GM20000 (cell line): ENCODE measurements at regions not wholly inside any gene's neighbourhood (a gene's known extent, or its start where the extent isn't known, plus 50 kb on each side); places are given as distances from the start of the nearest gene placed in this dataset.
"Not testable (repeated sequence)": the region's sequence is repeated elsewhere in the genome, so short reads cannot be mapped to it uniquely, and the experiment has no call there.

Experiments
- DNase-seq: peaks from one replicate; pipeline ENCODE4 v3.0.0; 2012; ENCODE audit warnings: low spot score
- TF ChIP-seq, protein P1 (sequence below): IDR thresholded peaks from 2 replicates; pipeline ENCODE4 v1.5.1; 2012; ENCODE audit warnings: mild to moderate bottlenecking, control low read depth; ENCODE audit errors: extremely low read depth, missing control alignments

DNA sequence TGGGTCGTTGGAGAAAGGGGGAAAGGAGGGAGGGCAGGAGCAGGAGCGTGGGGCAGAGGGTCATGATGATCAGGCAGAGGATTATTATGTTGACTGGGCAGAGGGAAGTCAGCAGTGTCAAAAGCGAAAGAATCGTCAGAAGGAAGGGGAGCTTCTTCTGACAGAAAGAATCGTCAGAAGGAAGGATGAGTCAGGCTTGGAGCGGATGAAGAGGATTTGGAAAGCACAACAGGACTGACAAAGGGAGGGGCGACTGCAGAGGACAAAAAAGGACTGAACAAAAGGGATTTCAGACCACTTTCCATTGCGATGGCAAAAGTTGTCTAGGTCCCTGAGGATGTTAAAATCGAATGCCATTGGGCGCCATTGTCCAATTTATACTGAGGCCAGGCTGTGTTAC lies 1053.5 kb downstream of the SI start:
- no peak for DNase-seq
- TF ChIP-seq, protein P1, sequence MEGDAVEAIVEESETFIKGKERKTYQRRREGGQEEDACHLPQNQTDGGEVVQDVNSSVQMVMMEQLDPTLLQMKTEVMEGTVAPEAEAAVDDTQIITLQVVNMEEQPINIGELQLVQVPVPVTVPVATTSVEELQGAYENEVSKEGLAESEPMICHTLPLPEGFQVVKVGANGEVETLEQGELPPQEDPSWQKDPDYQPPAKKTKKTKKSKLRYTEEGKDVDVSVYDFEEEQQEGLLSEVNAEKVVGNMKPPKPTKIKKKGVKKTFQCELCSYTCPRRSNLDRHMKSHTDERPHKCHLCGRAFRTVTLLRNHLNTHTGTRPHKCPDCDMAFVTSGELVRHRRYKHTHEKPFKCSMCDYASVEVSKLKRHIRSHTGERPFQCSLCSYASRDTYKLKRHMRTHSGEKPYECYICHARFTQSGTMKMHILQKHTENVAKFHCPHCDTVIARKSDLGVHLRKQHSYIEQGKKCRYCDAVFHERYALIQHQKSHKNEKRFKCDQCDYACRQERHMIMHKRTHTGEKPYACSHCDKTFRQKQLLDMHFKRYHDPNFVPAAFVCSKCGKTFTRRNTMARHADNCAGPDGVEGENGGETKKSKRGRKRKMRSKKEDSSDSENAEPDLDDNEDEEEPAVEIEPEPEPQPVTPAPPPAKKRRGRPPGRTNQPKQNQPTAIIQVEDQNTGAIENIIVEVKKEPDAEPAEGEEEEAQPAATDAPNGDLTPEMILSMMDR: no peak

DNA sequence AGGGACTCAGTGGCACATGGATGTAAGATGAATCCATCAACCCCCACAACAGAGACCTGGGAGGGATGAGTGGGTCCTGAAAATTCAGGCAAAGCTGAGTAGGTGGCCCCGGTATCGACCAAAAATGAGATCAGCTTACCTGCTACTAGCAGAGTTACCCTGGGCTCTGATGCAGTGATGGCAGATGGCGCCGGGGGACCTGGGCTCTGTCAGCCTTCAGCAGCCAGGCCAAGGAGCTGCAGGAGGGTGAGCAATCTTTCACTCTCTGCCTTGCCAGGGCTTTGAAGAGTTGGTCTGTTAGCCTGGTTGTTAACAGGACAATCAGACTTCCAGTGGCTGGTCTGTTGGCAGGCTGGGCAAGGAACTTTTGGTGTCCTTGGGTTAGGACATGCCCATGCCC lies 1054.8 kb downstream of the SI start:
- TF ChIP-seq, protein P1: no peak

DNA sequence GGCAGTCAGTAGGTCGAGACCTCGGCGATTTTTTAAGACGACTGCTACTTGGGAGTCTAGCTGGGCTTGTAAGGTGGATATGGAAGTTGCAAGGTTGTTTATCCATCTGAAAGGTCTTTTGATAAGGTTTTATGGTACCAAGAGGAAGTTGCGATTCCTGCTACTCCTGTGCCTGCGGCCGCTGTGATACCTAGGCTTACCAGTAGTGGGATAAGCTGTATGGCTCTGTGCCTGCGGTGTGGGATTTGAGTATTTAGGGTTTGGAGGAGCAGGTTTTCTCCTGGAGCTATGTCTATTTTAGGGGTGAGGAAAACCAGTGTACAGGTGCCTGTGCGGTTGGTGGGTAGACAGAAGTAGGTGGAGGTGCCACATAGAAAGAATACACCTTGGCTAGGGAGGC lies 1059.8 kb downstream of the SI start:
- TF ChIP-seq, protein P1: no peak
- no peak for DNase-seq

More for the DNA sequence above, 1054.8 kb downstream of the SI start:
- DNase-seq: no peak

DNA sequence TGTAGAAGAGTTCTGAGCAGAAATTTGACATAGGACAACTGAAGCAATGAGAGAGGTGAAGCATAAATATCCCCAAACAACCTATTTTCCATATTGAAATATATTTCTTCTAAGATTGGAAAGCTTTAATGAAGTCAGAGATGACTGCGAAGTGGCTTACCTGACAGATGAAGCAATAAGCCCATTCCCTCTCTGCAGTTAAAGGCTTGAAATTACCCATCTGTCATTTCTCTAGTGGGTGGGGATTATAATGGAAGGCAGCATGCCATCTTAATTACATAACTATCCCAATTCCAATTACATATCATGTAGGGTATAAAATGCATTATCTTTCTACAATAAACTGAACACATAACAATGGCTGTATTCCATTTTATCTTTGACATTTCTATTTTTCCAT lies 1070.5 kb downstream of the SI start:
- DNase-seq: no peak
- TF ChIP-seq, protein P1: no peak

DNA sequence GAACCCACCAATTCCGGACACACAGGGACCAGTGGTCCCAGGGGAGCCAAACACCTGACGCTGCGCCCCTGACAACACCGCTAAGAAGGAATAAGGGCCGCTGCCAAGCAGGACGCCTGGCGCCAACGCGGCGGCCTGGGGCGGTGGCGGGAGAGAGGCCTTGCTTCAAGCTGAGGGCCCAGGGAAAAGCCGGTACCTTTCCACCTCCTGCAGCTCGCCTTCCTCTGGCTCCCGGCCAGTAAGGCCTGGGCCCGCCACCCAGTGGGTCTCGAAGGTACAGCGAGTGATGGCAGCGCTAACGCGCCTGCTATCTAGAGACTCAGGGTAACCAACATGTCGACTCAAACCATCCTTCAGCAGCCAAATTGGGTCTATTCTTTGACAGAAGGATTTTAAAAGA lies 1074.1 kb downstream of the SI start:
- no peak for DNase-seq
- TF ChIP-seq, protein P1: no peak

DNA sequence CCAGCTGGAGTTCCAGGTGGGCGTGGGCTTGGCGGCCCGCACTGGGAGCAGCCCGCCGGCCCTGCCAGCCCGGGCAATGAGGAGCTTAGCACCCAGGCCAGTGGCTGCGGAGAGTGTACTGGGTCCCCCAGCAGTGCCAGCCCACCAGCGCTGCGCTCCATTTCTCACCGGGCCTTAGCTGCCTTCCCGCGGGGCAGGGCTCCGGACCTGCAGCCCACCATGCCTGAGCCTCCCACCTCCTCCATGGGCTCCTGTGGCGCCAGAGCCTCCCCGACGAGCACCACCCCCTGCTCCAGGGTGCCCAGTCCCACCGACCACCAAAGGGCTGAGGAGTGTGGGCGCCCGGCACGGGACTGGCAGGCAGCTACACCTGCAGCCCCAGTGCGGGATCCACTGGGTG lies 1075.3 kb downstream of the SI start:
- DNase-seq: not testable (repeated sequence)

DNA sequence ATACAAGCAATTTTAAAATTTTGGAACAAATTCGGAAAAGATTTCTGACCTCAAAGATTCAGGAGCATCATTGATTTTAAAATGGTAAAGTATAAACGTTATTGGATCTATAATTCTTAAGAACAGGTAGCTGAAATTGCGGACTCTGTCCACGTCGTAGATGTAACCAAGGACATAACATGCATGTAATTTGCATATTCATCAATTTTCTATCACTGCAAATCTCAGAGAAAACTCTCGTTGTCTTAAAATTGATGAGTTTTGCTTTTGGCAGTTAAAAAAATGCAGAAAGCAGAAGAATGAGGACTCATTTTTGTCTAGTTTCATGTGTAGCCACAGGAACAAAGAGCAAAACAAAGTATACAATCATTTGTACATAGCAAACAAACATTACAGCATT lies 1094.4 kb downstream of the SI start:
- TF ChIP-seq, protein P1: no peak
- no peak for DNase-seq

DNA sequence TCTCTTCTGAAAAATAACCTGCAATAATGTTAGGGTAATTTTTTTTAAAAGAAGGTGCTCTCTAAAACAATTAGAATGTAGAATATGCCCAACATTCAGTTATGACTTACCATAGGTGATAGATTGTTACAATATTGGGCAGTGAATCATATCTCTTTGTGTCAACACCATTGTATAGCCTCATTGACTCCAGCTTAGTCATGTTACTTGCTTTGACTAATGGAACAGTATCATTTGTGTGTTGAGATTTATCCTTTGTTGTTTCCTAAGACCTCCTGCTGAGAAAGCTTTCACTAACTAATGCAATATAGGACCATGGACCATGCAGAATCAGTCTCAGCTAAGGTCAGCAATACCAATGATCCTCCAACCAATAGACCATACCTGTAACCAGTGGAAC lies 1106.4 kb downstream of the SI start:
- TF ChIP-seq, protein P1: no peak
- DNase-seq: no peak
